ENCODE measurements at regions not wholly inside any gene's neighbourhood (a gene's known extent, or its start where the extent isn't known, plus 50 kb on each side); places are given as distances from the start of the nearest gene placed in this dataset.
"Not testable (repeated sequence)": the region's sequence is repeated elsewhere in the genome, so short reads cannot be mapped to it uniquely, and the experiment has no call there.

GRCh38 chr1:96414598-96414997 is 307.0 kb upstream of the PTBP2 start:
- DNase-seq (ENCODE audit: low read depth, low spot score) = no peak

- peak; percentile 35 for DNase-seq (ENCODE audit: low read depth, low spot score)
These were observed 305.4 kb upstream of the PTBP2 start for GRCh38 chr1:96416111-96416595.

GRCh38 chr1:96416701-96417444 is 304.7 kb upstream of the PTBP2 start:
- no peak for DNase-seq (ENCODE audit: low read depth, low spot score)

- DNase-seq (ENCODE audit: low read depth, low spot score) = no peak
These were observed 302.6 kb upstream of the PTBP2 start for GRCh38 chr1:96418969-96419368.

GRCh38 chr1:96424877-96425276 is 296.7 kb upstream of the PTBP2 start:
- DNase-seq (ENCODE audit: low read depth, low spot score) = no peak

- no peak for DNase-seq (ENCODE audit: low read depth, low spot score)
These were observed 296.0 kb upstream of the PTBP2 start for GRCh38 chr1:96425382-96426129.

GRCh38 chr1:96427616-96428015 is 294.0 kb upstream of the PTBP2 start:
- DNase-seq (ENCODE audit: low read depth, low spot score) = no peak

GRCh38 chr1:96445302-96445701 is 276.3 kb upstream of the PTBP2 start:
- DNase-seq (ENCODE audit: low read depth, low spot score) = no peak

GRCh38 chr1:96464066-96464465 is 257.5 kb upstream of the PTBP2 start:
- no peak for DNase-seq (ENCODE audit: low read depth, low spot score)

- no peak for DNase-seq (ENCODE audit: low read depth, low spot score)
These were observed 257.1 kb upstream of the PTBP2 start for GRCh38 chr1:96464522-96464921.

- no peak for DNase-seq (ENCODE audit: low read depth, low spot score)
These were observed 256.6 kb upstream of the PTBP2 start for GRCh38 chr1:96464991-96465390.

GRCh38 chr1:96465441-96465840 is 256.1 kb upstream of the PTBP2 start:
- DNase-seq (ENCODE audit: low read depth, low spot score) = no peak

GRCh38 chr1:96466842-96467241 is 254.7 kb upstream of the PTBP2 start:
- DNase-seq (ENCODE audit: low read depth, low spot score) = no peak

- not testable (repeated sequence) for DNase-seq (ENCODE audit: low read depth, low spot score)
These were observed 251.9 kb upstream of the PTBP2 start for GRCh38 chr1:96469726-96470125.

- no peak for DNase-seq (ENCODE audit: low read depth, low spot score)
These were observed 249.1 kb upstream of the PTBP2 start for GRCh38 chr1:96472471-96472870.

GRCh38 chr1:96473791-96474434 is 247.7 kb upstream of the PTBP2 start:
- peak; percentile 31 for DNase-seq (ENCODE audit: low read depth, low spot score)

- no peak for DNase-seq (ENCODE audit: low read depth, low spot score)
These were observed 246.4 kb upstream of the PTBP2 start for GRCh38 chr1:96474985-96475743.

GRCh38 chr1:96475903-96476302 is 245.7 kb upstream of the PTBP2 start:
- DNase-seq (ENCODE audit: low read depth, low spot score) = no peak

GRCh38 chr1:96478228-96478627 is 243.4 kb upstream of the PTBP2 start:
- no peak for DNase-seq (ENCODE audit: low read depth, low spot score)

- DNase-seq (ENCODE audit: low read depth, low spot score) = no peak
These were observed 240.2 kb upstream of the PTBP2 start for GRCh38 chr1:96481409-96481808.

GRCh38 chr1:96482616-96483015 is 239.0 kb upstream of the PTBP2 start:
- no peak for DNase-seq (ENCODE audit: low read depth, low spot score)

- no peak for DNase-seq (ENCODE audit: low read depth, low spot score)
These were observed 234.2 kb upstream of the PTBP2 start for GRCh38 chr1:96487394-96487793.

Data from smooth muscle cell of the brain vasculature (primary cell).